Epithelial cell of esophagus (primary cell): ENCODE measurements at regions not wholly inside any gene's neighbourhood (a gene's known extent, or its start where the extent isn't known, plus 50 kb on each side); places are given as distances from the start of the nearest gene placed in this dataset.
A peak's percentile ranks its signal among the peaks of the same experiment; 100 is the strongest.

Experiments used
- DNase-seq: peaks from one replicate; pipeline ENCODE4 v3.0.0; 2010; ENCODE audit warnings: low read depth
- H3K4me3 ChIP-seq: 2 replicates; pipeline ENCODE4 v1.5.1; 2011; ENCODE audit warnings: mild to moderate bottlenecking, low read length, control low read depth
- TF ChIP-seq, protein P1 (sequence below): IDR thresholded peaks from 2 replicates; pipeline ENCODE4 v1.5.1; 2011; ENCODE audit warnings: low read depth, mild to moderate bottlenecking, low read length, control low read depth, inconsistent platforms; ENCODE audit not compliant: insufficient read depth; ENCODE audit errors: missing control alignments

GRCh38 chr7:84783141-84783778 is 403.6 kb downstream of the SEMA3D start:
- no peak overlapping the region for H3K4me3 ChIP-seq
- TF ChIP-seq, protein P1, sequence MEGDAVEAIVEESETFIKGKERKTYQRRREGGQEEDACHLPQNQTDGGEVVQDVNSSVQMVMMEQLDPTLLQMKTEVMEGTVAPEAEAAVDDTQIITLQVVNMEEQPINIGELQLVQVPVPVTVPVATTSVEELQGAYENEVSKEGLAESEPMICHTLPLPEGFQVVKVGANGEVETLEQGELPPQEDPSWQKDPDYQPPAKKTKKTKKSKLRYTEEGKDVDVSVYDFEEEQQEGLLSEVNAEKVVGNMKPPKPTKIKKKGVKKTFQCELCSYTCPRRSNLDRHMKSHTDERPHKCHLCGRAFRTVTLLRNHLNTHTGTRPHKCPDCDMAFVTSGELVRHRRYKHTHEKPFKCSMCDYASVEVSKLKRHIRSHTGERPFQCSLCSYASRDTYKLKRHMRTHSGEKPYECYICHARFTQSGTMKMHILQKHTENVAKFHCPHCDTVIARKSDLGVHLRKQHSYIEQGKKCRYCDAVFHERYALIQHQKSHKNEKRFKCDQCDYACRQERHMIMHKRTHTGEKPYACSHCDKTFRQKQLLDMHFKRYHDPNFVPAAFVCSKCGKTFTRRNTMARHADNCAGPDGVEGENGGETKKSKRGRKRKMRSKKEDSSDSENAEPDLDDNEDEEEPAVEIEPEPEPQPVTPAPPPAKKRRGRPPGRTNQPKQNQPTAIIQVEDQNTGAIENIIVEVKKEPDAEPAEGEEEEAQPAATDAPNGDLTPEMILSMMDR = no peak
- DNase-seq = peak; percentile 31

GRCh38 chr7:84781838-84782237 is 405.0 kb downstream of the SEMA3D start:
- TF ChIP-seq, protein P1 = no peak
- no peak for DNase-seq
- H3K4me3 ChIP-seq = no peak overlapping the region

DNA sequence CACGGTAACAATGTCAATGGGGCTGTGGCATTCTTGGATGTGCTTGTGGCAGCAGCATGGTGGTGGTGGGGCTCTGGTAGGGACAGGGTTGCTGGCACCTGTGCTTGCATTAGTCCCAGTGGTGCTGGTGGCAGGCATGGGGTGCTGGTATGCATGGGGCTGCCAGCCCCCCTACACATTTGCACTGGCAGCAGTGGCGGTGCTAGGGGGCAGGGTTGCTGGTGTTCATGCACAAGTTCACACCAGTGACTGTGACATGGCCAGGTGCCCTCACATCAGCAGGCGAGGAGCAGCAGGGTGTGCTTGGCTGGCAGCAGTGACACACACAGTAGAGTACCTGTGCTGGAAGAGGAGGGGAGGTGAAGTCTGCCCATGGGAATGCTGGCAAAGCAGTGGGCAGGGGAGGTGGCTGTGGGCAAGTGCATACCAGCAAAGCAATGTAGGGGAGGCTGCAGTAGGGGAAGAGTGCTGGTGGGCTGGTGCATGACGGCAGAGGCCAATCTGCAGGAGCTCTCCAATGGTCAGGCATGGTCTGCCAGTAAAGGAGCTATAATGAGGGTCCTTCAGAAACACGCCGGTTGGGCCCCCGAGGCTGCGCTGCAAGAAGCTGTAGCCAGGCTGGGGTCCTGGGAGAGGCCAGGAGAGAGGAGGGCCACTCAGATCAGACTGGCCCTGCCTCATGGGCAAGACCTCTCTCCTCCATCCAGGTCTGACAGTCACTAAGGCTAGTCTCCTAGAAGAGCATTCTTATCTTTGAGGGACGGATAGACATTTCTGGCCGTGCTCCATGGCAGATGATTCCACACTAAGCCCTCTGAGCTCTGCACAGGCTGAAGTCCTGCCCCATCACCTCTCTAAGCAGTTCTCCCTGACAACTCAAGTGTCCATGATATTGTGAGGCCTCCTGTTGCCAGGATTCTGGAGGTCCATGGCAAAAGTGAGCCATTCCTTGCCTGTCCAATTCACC is 406.4 kb downstream of the SEMA3D start:
- TF ChIP-seq, protein P1 = no peak
- H3K4me3 ChIP-seq = no peak overlapping the region
- DNase-seq = no peak

GRCh38 chr7:84757761-84758160 is 429.1 kb downstream of the SEMA3D start:
- H3K4me3 ChIP-seq = no peak overlapping the region
- TF ChIP-seq, protein P1 = no peak
- DNase-seq = no peak

GRCh38 chr7:84746353-84746752 is 440.5 kb downstream of the SEMA3D start:
- no peak for DNase-seq
- TF ChIP-seq, protein P1 = no peak
- H3K4me3 ChIP-seq = no peak overlapping the region

DNA sequence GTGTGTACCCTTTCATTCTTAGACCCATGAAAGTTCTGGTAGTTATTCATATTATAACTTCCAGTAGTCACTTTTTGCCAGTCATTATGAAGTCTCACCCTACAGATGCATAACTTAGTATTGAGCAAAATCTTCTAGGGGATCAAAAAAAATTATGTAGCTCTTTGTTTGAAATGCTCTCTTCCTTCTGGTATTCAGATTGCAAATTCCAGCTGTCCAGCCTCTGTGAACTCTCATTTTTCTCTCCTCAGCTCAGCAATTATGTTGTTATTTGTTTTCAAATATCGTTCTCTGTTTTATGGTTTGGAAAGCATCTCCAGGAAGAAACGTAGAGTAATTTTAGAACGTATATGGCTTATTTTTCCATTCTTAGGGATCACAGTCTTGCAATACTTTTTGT is 442.5 kb downstream of the SEMA3D start:
- TF ChIP-seq, protein P1 = no peak
- no peak for DNase-seq
- no peak overlapping the region for H3K4me3 ChIP-seq
